B cell (primary cell): ENCODE measurements at regions not wholly inside any gene's neighbourhood (a gene's known extent, or its start where the extent isn't known, plus 50 kb on each side); places are given as distances from the start of the nearest gene placed in this dataset.

ENCODE experiments used
- ATAC-seq: fragments of 200-7000 bp; cut with Tn5 transposase; one replicate; pipeline ENCODE4 v1.10.0; 2021; ENCODE audit warnings: low read depth, mild to moderate bottlenecking, moderate number of reproducible peaks, moderate library complexity
- CTCF ChIA-PET: fragments of 350-600 bp; sonication (Branson Sonifier 250); formaldehyde crosslinking; loops from one replicate; lab custom pipeline; 2021; ENCODE audit warnings: antibody characterized with exemption, inconsistent platforms; lab: Charles Lee
- POLR2A ChIA-PET: fragments of 350-600 bp; sonication (Branson Sonifier 250); formaldehyde crosslinking; loops from one replicate; lab custom pipeline; 2021; ENCODE audit warnings: antibody characterized with exemption; lab: Charles Lee
- DNase-seq: peaks from one replicate; pipeline ENCODE4 v3.0.0; 2013
- H2AFZ ChIP-seq: 2 replicates; pipeline ENCODE4 v1.6.1; 2012; ENCODE audit warnings: mild to moderate bottlenecking, low read depth, low read length; ENCODE audit not compliant: insufficient read depth, poor library complexity, severe bottlenecking
- H3K27ac ChIP-seq, 2 donors: 1 replicate in 1 of 2; 2 replicates in 1 of 2; pipeline ENCODE4 v1.5.1; 2012 to 2013; ENCODE audit warnings: low read length in 2 of 2, mild to moderate bottlenecking in 2 of 2, moderate library complexity in 1 of 2
- H3K27me3 ChIP-seq, 4 experiments: fragments of 200-600 bp in 1 of 4; sonication (generic) in 1 of 4; replicated peaks in 1 of 4; 1 replicate in 2 of 4; 2 replicates in 2 of 4; pipeline versions ENCODE4 v1.6.1 to v1.7.0; 2013 to 2016; ENCODE audit warnings: low read length in 3 of 4, mild to moderate bottlenecking in 2 of 4, mixed read lengths in 1 of 4, moderate library complexity in 1 of 4; ENCODE audit not compliant: insufficient read depth in 4 of 4, control insufficient read depth in 3 of 4; ENCODE audit errors: control extremely low read depth in 1 of 4
- H3K36me3 ChIP-seq, 2 experiments: replicated peaks in 1 of 2; 1 replicate in 1 of 2; 2 replicates in 1 of 2; pipeline versions ENCODE4 v1.6.1 to v1.7.1; 2013; ENCODE audit warnings: low read length in 1 of 2; ENCODE audit not compliant: insufficient read depth in 2 of 2, control insufficient read depth in 1 of 2; ENCODE audit errors: control extremely low read depth in 1 of 2, extremely low read depth in 1 of 2
- H3K4me1 ChIP-seq, 2 donors: fragments of 200-600 bp in 1 of 2; sonication (generic) in 1 of 2; 1 replicate in 1 of 2; 2 replicates in 1 of 2; pipeline versions ENCODE4 v1.5.1 to v1.6.1; 2013 to 2017; ENCODE audit warnings: low read length in 2 of 2; ENCODE audit not compliant: control insufficient read depth in 2 of 2, insufficient read depth in 2 of 2
- H3K4me2 ChIP-seq: replicated peaks from 2 replicates; pipeline ENCODE3; 2012; ENCODE audit warnings: mild to moderate bottlenecking, low read depth, low read length; ENCODE audit not compliant: poor library complexity, severe bottlenecking
- H3K4me3 ChIP-seq, 5 experiments: fragments of 200-600 bp in 1 of 5; sonication (generic) in 1 of 5; 1 replicate in 3 of 5; 2 replicates in 2 of 5; pipeline versions ENCODE4 v1.5.1 to v1.7.0; 2011 to 2016; ENCODE audit warnings: low read length in 4 of 5, mild to moderate bottlenecking in 4 of 5, low read depth in 2 of 5, control low read depth in 1 of 5, moderate library complexity in 1 of 5; ENCODE audit not compliant: insufficient read depth in 1 of 5; ENCODE audit errors: control extremely low read depth in 1 of 5, extremely low read depth in 1 of 5
- H3K79me2 ChIP-seq: fragments of 200-600 bp; sonication (generic); one replicate; pipeline ENCODE4 v1.6.0; 2016; ENCODE audit warnings: low read length; ENCODE audit not compliant: control insufficient read depth, insufficient read depth
- H3K9ac ChIP-seq: fragments of 200-600 bp; sonication (generic); 2 replicates; pipeline ENCODE4 v1.6.1; 2017; ENCODE audit warnings: mild to moderate bottlenecking, low read length, moderate library complexity
- H3K9me3 ChIP-seq, 3 donors: one replicate each; pipeline versions ENCODE4 v1.6.1 to v1.7.1; 2013; ENCODE audit warnings: low read length in 2 of 3; ENCODE audit not compliant: control insufficient read depth in 2 of 3, insufficient read depth in 1 of 3; ENCODE audit errors: control extremely low read depth in 1 of 3
- H4K20me1 ChIP-seq: 2 replicates; pipeline ENCODE4 v1.6.0; 2012; ENCODE audit warnings: mild to moderate bottlenecking, low read length; ENCODE audit not compliant: insufficient read depth, control insufficient read depth, poor library complexity, severe bottlenecking
- H3K27ac Mint-ChIP-seq: one replicate; pipeline ENCODE4 v1.8.0; 2021; ENCODE audit warnings: mixed read lengths
- H3K27me3 Mint-ChIP-seq: one replicate; pipeline ENCODE4 v1.8.0; 2021; ENCODE audit warnings: mixed read lengths
- H3K4me1 Mint-ChIP-seq: one replicate; pipeline ENCODE4 v1.8.0; 2021; ENCODE audit warnings: mixed read lengths
- H3K4me3 Mint-ChIP-seq: one replicate; pipeline ENCODE4 v1.8.0; 2021; ENCODE audit warnings: mixed read lengths
- H3K9me3 Mint-ChIP-seq: one replicate; pipeline ENCODE4 v1.8.0; 2022; ENCODE audit warnings: mixed read lengths; ENCODE audit not compliant: insufficient read depth
- EZH2 ChIP-seq: IDR thresholded peaks from 2 replicates; pipeline ENCODE4 v1.6.1; 2012; ENCODE audit warnings: borderline replicate concordance, low read depth, mild to moderate bottlenecking, moderate library complexity, low read length; ENCODE audit not compliant: insufficient read depth, poor library complexity, severe bottlenecking
- WGBS: methylation state at CpG from one replicate; pipeline ENCODE4 v1.1.5; 2013; ENCODE audit warnings: missing lambda C conversion rate; ENCODE audit not compliant: insufficient coverage; 5-methylcytosine and 5-hydroxymethylcytosine counted together
- intact Hi-C: fragments of 100-400 bp; cut with micrococcal nuclease; formaldehyde crosslinking; loops from one replicate; pipeline ENCODE4 v1.10.0; 2022
- TF ChIP-seq, protein P1 (sequence below): fragments of 200-600 bp; IDR thresholded peaks from one replicate; pipeline ENCODE4 v1.8.0; 2022; ENCODE audit warnings: antibody characterized with exemption, mild to moderate bottlenecking

DNA sequence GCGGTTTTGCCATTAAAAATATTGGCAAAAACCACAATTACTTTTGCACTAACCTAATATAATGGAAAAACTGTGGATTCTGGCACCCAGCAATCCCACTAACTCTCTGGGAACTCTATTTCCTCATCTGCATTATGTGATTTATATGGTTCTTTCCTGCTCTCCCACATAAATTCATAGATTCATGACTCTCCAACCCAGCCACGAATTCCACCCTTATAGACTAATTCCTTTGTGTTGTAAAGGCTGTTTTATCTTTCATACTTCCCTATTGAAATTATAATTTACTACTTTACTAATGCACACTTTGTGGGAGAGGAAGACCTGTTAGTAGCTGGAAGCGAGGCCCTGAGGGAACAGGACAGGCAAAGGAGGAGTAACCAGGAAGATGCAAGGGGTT lies 88.4 kb upstream of the GNAO1 start:
- no peak overlapping the region for H3K27ac Mint-ChIP-seq
- intact Hi-C loops: no loop called here
- no peak overlapping the region for H3K4me2 ChIP-seq
- peaks cover 20% of the 10 kb centered on the region for H3K27me3 Mint-ChIP-seq
- no peak overlapping the region for H2AFZ ChIP-seq
- no peak overlapping the region for H3K4me3 ChIP-seq
- H4K20me1 ChIP-seq: no peaks in the 10 kb centered on the region
- peaks cover 0 to 3% (median 0%) of the 10 kb centered on the region in 4 experiments for H3K27me3 ChIP-seq
- ATAC-seq (no peak), DNase-seq (no peak)
- no peaks in the 10 kb centered on the region for H3K4me1 Mint-ChIP-seq
- H3K36me3 ChIP-seq: no peaks in the 10 kb centered on the region
- no peaks in the 10 kb centered on the region for H3K9me3 ChIP-seq
- ChIA-PET CTCF (no interaction called here), POLR2A (no interaction called here)
- 75% methylated on average over 1 of the region's 3 CpGs for WGBS
- no peak overlapping the region for H3K9ac ChIP-seq
- no peaks in the 10 kb centered on the region for H3K9me3 Mint-ChIP-seq
- H3K4me3 Mint-ChIP-seq: no peak overlapping the region
- H3K79me2 ChIP-seq: no peaks in the 10 kb centered on the region
- no peak for TF ChIP-seq EZH2
- TF ChIP-seq, protein P1, sequence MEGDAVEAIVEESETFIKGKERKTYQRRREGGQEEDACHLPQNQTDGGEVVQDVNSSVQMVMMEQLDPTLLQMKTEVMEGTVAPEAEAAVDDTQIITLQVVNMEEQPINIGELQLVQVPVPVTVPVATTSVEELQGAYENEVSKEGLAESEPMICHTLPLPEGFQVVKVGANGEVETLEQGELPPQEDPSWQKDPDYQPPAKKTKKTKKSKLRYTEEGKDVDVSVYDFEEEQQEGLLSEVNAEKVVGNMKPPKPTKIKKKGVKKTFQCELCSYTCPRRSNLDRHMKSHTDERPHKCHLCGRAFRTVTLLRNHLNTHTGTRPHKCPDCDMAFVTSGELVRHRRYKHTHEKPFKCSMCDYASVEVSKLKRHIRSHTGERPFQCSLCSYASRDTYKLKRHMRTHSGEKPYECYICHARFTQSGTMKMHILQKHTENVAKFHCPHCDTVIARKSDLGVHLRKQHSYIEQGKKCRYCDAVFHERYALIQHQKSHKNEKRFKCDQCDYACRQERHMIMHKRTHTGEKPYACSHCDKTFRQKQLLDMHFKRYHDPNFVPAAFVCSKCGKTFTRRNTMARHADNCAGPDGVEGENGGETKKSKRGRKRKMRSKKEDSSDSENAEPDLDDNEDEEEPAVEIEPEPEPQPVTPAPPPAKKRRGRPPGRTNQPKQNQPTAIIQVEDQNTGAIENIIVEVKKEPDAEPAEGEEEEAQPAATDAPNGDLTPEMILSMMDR: no peak
- H3K4me1 ChIP-seq: no peaks in the 10 kb centered on the region
- H3K27ac ChIP-seq: no peak overlapping the region

DNA sequence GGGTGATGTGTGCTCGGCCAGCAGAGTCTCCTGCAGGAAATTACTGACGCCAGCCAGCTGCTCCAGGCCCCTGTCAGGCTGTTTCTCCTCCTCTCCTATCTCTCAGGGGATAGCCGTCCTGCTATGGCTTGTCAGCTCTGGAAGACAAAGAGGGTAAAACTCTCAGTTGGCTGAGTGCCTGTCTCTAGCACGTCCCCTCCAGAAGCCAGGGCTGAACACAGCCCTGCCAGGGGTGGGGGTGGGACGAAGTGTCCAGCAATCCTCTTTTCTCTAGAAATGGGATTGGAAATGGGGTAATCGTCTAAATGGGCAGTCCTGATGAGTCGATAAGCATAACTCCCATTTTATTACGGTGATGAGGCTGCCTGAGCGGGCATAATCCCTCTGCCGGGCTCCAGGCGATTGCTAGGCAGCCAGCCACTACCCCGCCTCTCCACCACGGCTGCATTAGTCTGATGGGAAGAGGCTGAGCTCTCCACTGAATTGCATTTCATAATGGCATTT lies 89.1 kb upstream of the GNAO1 start:
- Mint-ChIP-seq H3K4me3 (no peak overlapping the region), H3K27me3 (peaks cover 25% of the 10 kb centered on the region), H3K27ac (no peak overlapping the region), H3K9me3 (no peaks in the 10 kb centered on the region), H3K4me1 (no peaks in the 10 kb centered on the region)
- intact Hi-C loops: no loop called here
- Histone ChIP-seq H3K9ac (no peak overlapping the region), H3K4me2 (no peak overlapping the region), H3K27me3 (peaks cover 0 to 3% (median 0%) of the 10 kb centered on the region in 4 experiments), H3K4me3 (no peak overlapping the region), H3K4me1 (no peaks in the 10 kb centered on the region), H4K20me1 (no peaks in the 10 kb centered on the region), H3K9me3 (no peaks in the 10 kb centered on the region), H3K36me3 (no peaks in the 10 kb centered on the region), H3K27ac (no peak overlapping the region), H3K79me2 (no peaks in the 10 kb centered on the region), H2AFZ (no peak overlapping the region)
- TF ChIP-seq EZH2: no peak
- TF ChIP-seq, protein P1: no peak
- ATAC-seq (no peak), DNase-seq (no peak)
- ChIA-PET POLR2A (no interaction called here), CTCF (no interaction called here)
- 65% methylated on average over 8 of the region's 13 CpGs for WGBS
